Neural cell (in vitro differentiated cells): ENCODE measurements at regions not wholly inside any gene's neighbourhood (a gene's known extent, or its start where the extent isn't known, plus 50 kb on each side); places are given as distances from the start of the nearest gene placed in this dataset.

Source experiments
- H2AFZ ChIP-seq: fragments of 200-600, 300-800 bp; sonication (generic), shearing (Covaris generic); 2 replicates; pipeline ENCODE4 v1.6.0; 2014; ENCODE audit warnings: low read depth, mild to moderate bottlenecking, antibody characterized with exemption, low read length, moderate library complexity
- H3F3A ChIP-seq: fragments of 200-600 bp; shearing (Covaris generic); 2 replicates; pipeline ENCODE4 v1.6.1; 2016; ENCODE audit warnings: mild to moderate bottlenecking, moderate library complexity, mixed read lengths, antibody characterized with exemption, low read length; ENCODE audit not compliant: insufficient read depth, poor library complexity, severe bottlenecking
- H3K27ac ChIP-seq: fragments of 200-600, 300-800 bp; sonication (generic), shearing (Covaris generic); 2 replicates; pipeline ENCODE4 v1.5.1; 2014; ENCODE audit warnings: mild to moderate bottlenecking, low read length, moderate library complexity
- H3K27me3 ChIP-seq: fragments of 300-800, 200-600 bp; sonication (generic), shearing (Covaris generic); 2 replicates; pipeline ENCODE4 v1.6.0; 2014; ENCODE audit warnings: mild to moderate bottlenecking, low read depth, low read length, moderate library complexity; ENCODE audit not compliant: insufficient read depth
- H3K36me3 ChIP-seq: fragments of 300-800, 200-600 bp; sonication (generic), shearing (Covaris generic); 2 replicates; pipeline ENCODE4 v1.5.1; 2014; ENCODE audit warnings: mild to moderate bottlenecking, antibody characterized with exemption, low read length, moderate library complexity; ENCODE audit not compliant: insufficient read depth
- H3K4me2 ChIP-seq: fragments of 300-800, 200-600 bp; sonication (generic), shearing (Covaris generic); 2 replicates; pipeline ENCODE4 v1.6.0; 2014; ENCODE audit warnings: mild to moderate bottlenecking, low read length
- H3K4me3 ChIP-seq: fragments of 300-800, 200-600 bp; sonication (generic), shearing (Covaris generic); 2 replicates; pipeline ENCODE4 v1.5.1; 2014; ENCODE audit warnings: mild to moderate bottlenecking, low read length, moderate library complexity
- H3K79me2 ChIP-seq: fragments of 200-600 bp; shearing (Covaris generic); replicated peaks from 2 replicates; pipeline ENCODE4 v1.6.0; 2014; ENCODE audit warnings: mild to moderate bottlenecking, low read length, moderate library complexity; ENCODE audit not compliant: insufficient read depth
- H3K9ac ChIP-seq: fragments of 300-800, 200-600 bp; sonication (generic), shearing (Covaris generic); 2 replicates; pipeline ENCODE4 v1.6.1; 2016; ENCODE audit warnings: mild to moderate bottlenecking, low read length, mixed read lengths
- H3K9me2 ChIP-seq: fragments of 200-600 bp; shearing (Covaris generic); 2 replicates; pipeline ENCODE4 v1.6.1; 2016; ENCODE audit warnings: mild to moderate bottlenecking, low read length, mixed read lengths; ENCODE audit not compliant: insufficient read depth
- H3K9me3 ChIP-seq: fragments of 200-600, 300-800 bp; sonication (generic), shearing (Covaris generic); 2 replicates; pipeline ENCODE4 v1.6.1; 2016; ENCODE audit warnings: mild to moderate bottlenecking, mixed run types, low read length, moderate library complexity, mixed read lengths
- H4K20me1 ChIP-seq: fragments of 200-600 bp; shearing (Covaris generic); 2 replicates; pipeline ENCODE4 v1.6.1; 2016; ENCODE audit warnings: mild to moderate bottlenecking, mixed run types; ENCODE audit not compliant: insufficient read depth
- CTCF ChIP-seq: fragments of 450-650 bp; IDR thresholded peaks from 2 replicates; pipeline ENCODE4 v1.5.1; 2014; ENCODE audit warnings: antibody characterized with exemption, mild to moderate bottlenecking, moderate library complexity; ENCODE audit not compliant: poor library complexity, severe bottlenecking
- EP300 ChIP-seq: fragments of 450-650 bp; conservative IDR thresholded peaks from 2 replicates; pipeline ENCODE4 v1.6.1; 2014; ENCODE audit warnings: antibody characterized with exemption, mild to moderate bottlenecking, moderate library complexity; ENCODE audit not compliant: poor library complexity, severe bottlenecking
- EZH2 ChIP-seq: fragments of 200-600, 300-800 bp; shearing (Covaris generic), sonication (generic); IDR thresholded peaks from 2 replicates; pipeline ENCODE4 v1.6.1; 2014; ENCODE audit warnings: antibody characterized with exemption, low read length, borderline replicate concordance, mild to moderate bottlenecking; ENCODE audit not compliant: insufficient read depth, poor library complexity, severe bottlenecking
- MXI1 ChIP-seq: fragments of 450-650 bp; conservative IDR thresholded peaks from 2 replicates; pipeline ENCODE4 v1.6.1; 2014; ENCODE audit warnings: antibody characterized with exemption, mild to moderate bottlenecking; ENCODE audit not compliant: poor library complexity, severe bottlenecking
- POLR2AphosphoS5 ChIP-seq: IDR thresholded peaks from 2 replicates; pipeline ENCODE4 v1.6.1; 2012
- RAD21 ChIP-seq: fragments of 450-650 bp; conservative IDR thresholded peaks from 2 replicates; pipeline ENCODE4 v1.6.1; 2014; ENCODE audit warnings: antibody characterized with exemption, mild to moderate bottlenecking, moderate library complexity
- REST ChIP-seq: IDR thresholded peaks from 2 replicates; pipeline ENCODE4 v1.6.1; 2012; ENCODE audit warnings: borderline replicate concordance
- SMC3 ChIP-seq: fragments of 450-650 bp; conservative IDR thresholded peaks from 2 replicates; pipeline ENCODE4 v1.6.1; 2014; ENCODE audit warnings: antibody characterized with exemption, mild to moderate bottlenecking, moderate library complexity; ENCODE audit not compliant: poor library complexity
- TAF1 ChIP-seq: IDR thresholded peaks from 2 replicates; pipeline ENCODE4 v1.6.1; 2012; ENCODE audit warnings: low read depth

GRCh38 chr16:74226338-74226954 is 70.2 kb upstream of the PSMD7 start:
- Histone ChIP-seq H3K4me2 (no peak overlapping the region), H3F3A (no peaks in the 10 kb centered on the region), H3K9ac (peak overlapping the region; percentile 33), H4K20me1 (no peaks in the 10 kb centered on the region), H3K4me3 (no peak overlapping the region), H3K9me3 (no peaks in the 10 kb centered on the region), H3K36me3 (no peaks in the 10 kb centered on the region), H3K9me2 (no peaks in the 10 kb centered on the region), H3K27me3 (no peaks in the 10 kb centered on the region), H3K79me2 (no peaks in the 10 kb centered on the region), H2AFZ (peak overlapping the region; percentile 10), H3K27ac (peak overlapping the region; percentile 66)
- TF ChIP-seq RAD21, result peak; percentile 90
- TF ChIP-seq SMC3, result peak; percentile 82
- TF ChIP-seq TAF1, result no peak
- TF ChIP-seq CTCF, result peak; percentile 82
- TF ChIP-seq POLR2AphosphoS5, result no peak
- TF ChIP-seq EP300, result no peak

GRCh38 chr16:74224828-74225612 is 71.6 kb upstream of the PSMD7 start:
- H3K9ac ChIP-seq, result no peak overlapping the region
- no peak overlapping the region for H2AFZ ChIP-seq
- no peak overlapping the region for H3K4me3 ChIP-seq
- H3K4me2 ChIP-seq, result no peak overlapping the region
- H3K9me3 ChIP-seq, result no peaks in the 10 kb centered on the region
- TF ChIP-seq EZH2 (no peak), MXI1 (no peak), EP300 (no peak), POLR2AphosphoS5 (no peak), SMC3 (no peak), CTCF (no peak), REST (no peak), TAF1 (no peak), RAD21 (no peak)
- H3K27me3 ChIP-seq, result no peaks in the 10 kb centered on the region
- no peaks in the 10 kb centered on the region for H3K79me2 ChIP-seq
- peak overlapping the region; percentile 66 for H3K27ac ChIP-seq
- H4K20me1 ChIP-seq, result no peaks in the 10 kb centered on the region
- no peaks in the 10 kb centered on the region for H3K9me2 ChIP-seq
- no peaks in the 10 kb centered on the region for H3K36me3 ChIP-seq
- no peaks in the 10 kb centered on the region for H3F3A ChIP-seq
